Caco-2 (cell line): ENCODE measurements at regions not wholly inside any gene's neighbourhood (a gene's known extent, or its start where the extent isn't known, plus 50 kb on each side); places are given as distances from the start of the nearest gene placed in this dataset.

ENCODE experiments used
- BruUV-seq: library from RNA; stranded (reverse); fragments of 400-500 nt; replicated peaks from 2 replicates; lab custom pipeline; 2021; lab: Mats Ljungman, UMichigan
- CTCF ChIA-PET: fragments of 300-600 bp; sonication (Branson Sonifier 250); formaldehyde crosslinking; loops from one replicate; lab custom pipeline; 2022; ENCODE audit warnings: antibody characterized with exemption; lab: Charles Lee
- POLR2A ChIA-PET: fragments of 300-600 bp; sonication (Branson Sonifier 250); formaldehyde crosslinking; loops from one replicate; lab custom pipeline; 2022; ENCODE audit warnings: antibody characterized with exemption; lab: Charles Lee
- DNase-seq, 2 experiments: peaks; one replicate each; pipeline versions ENCODE4 v3.0.0 to v3.0.0-alpha.2; 2020 to 2022
- H3K27me3 ChIP-seq: replicated peaks from 2 replicates; pipeline ENCODE4 v1.6.0; 2011; ENCODE audit warnings: low read length; ENCODE audit not compliant: control insufficient read depth, insufficient read depth
- H3K36me3 ChIP-seq: 2 replicates; pipeline ENCODE4 v1.5.1; 2011; ENCODE audit warnings: low read length; ENCODE audit not compliant: control insufficient read depth, insufficient read depth
- H3K4me1 ChIP-seq: fragments of 250-450 bp; sonication (Bioruptor Pico); 2 replicates; pipeline ENCODE4 v1.5.1; 2020; ENCODE audit warnings: mild to moderate bottlenecking
- H3K4me3 ChIP-seq: 2 replicates; pipeline ENCODE4 v1.5.1; 2011; ENCODE audit warnings: low read depth, mild to moderate bottlenecking, control low read depth, low read length
- H3K9me3 ChIP-seq: fragments of 250-450 bp; sonication (Bioruptor Pico); 2 replicates; pipeline ENCODE4 v1.5.1; 2020; ENCODE audit warnings: mild to moderate bottlenecking, moderate library complexity
- H3K27ac Mint-ChIP-seq: one replicate; pipeline ENCODE4 v1.8.0; 2022; ENCODE audit warnings: mixed read lengths; ENCODE audit not compliant: unreplicated experiment
- H3K27me3 Mint-ChIP-seq: one replicate; pipeline ENCODE4 v1.8.0; 2022; ENCODE audit warnings: mixed read lengths; ENCODE audit not compliant: insufficient read depth, unreplicated experiment
- H3K36me3 Mint-ChIP-seq: one replicate; pipeline ENCODE4 v1.8.0; 2022; ENCODE audit warnings: mild to moderate bottlenecking, mixed read lengths; ENCODE audit not compliant: insufficient read depth, unreplicated experiment
- H3K4me1 Mint-ChIP-seq: one replicate; pipeline ENCODE4 v1.8.0; 2022; ENCODE audit warnings: low read depth, mixed read lengths; ENCODE audit not compliant: unreplicated experiment
- H3K4me3 Mint-ChIP-seq: one replicate; pipeline ENCODE4 v1.8.0; 2022; ENCODE audit warnings: mild to moderate bottlenecking, moderate library complexity, mixed read lengths; ENCODE audit not compliant: unreplicated experiment
- H3K9me3 Mint-ChIP-seq: one replicate; pipeline ENCODE4 v1.8.0; 2022; ENCODE audit warnings: mixed read lengths; ENCODE audit not compliant: unreplicated experiment
- intact Hi-C: fragments of 100-400 bp; cut with micrococcal nuclease; formaldehyde crosslinking; loops from one replicate; pipeline ENCODE4 v1.10.0; 2022; ENCODE audit not compliant: unreplicated experiment
- TF ChIP-seq, protein P1 (sequence below), 2 experiments: fragments of 200-600 bp in 1 of 2; IDR thresholded peaks; 1 replicate in 1 of 2; 2 replicates in 1 of 2; pipeline versions ENCODE4 v1.5.1 to v1.8.0; 2011 to 2022; ENCODE audit warnings: antibody characterized with exemption in 1 of 2, control low read depth in 1 of 2, inconsistent platforms in 1 of 2, low read depth in 1 of 2, low read length in 1 of 2, mild to moderate bottlenecking in 1 of 2, moderate library complexity in 1 of 2; ENCODE audit not compliant: insufficient read depth in 1 of 2, severe bottlenecking in 1 of 2, unreplicated experiment in 1 of 2

DNA sequence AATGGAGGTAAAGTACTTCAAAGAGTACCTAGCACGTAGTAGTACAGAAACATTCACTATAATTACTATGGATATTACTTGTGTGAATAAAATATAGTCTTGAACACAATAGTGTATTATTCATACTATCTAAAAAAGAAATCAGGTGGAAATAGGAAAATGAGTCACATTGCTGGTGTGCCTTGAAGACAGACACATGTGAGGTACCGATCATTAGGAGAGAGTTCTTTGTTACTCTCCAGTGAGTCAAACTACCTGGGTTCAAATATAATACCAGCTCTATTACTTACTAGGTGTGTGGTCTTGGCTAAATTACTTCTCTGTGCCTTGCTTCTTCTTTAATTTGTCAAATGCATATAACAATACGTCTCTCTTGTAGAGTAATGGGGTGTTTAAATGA lies 50.8 kb upstream of the BEND6 start:
- H3K4me1 Mint-ChIP-seq = peaks cover 16% of the 10 kb centered on the region
- Histone ChIP-seq H3K36me3 (no peaks in the 10 kb centered on the region), H3K4me3 (no peak overlapping the region), H3K4me1 (no peaks in the 10 kb centered on the region), H3K9me3 (no peaks in the 10 kb centered on the region), H3K27me3 (no peaks in the 10 kb centered on the region)
- DNase-seq = no peak
- H3K27ac Mint-ChIP-seq = no peak overlapping the region
- TF ChIP-seq, protein P1, sequence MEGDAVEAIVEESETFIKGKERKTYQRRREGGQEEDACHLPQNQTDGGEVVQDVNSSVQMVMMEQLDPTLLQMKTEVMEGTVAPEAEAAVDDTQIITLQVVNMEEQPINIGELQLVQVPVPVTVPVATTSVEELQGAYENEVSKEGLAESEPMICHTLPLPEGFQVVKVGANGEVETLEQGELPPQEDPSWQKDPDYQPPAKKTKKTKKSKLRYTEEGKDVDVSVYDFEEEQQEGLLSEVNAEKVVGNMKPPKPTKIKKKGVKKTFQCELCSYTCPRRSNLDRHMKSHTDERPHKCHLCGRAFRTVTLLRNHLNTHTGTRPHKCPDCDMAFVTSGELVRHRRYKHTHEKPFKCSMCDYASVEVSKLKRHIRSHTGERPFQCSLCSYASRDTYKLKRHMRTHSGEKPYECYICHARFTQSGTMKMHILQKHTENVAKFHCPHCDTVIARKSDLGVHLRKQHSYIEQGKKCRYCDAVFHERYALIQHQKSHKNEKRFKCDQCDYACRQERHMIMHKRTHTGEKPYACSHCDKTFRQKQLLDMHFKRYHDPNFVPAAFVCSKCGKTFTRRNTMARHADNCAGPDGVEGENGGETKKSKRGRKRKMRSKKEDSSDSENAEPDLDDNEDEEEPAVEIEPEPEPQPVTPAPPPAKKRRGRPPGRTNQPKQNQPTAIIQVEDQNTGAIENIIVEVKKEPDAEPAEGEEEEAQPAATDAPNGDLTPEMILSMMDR (IDR thresholded peaks at IDR 0.05; ENCODE audit: insufficient read depth in 1 of 2, low read depth in 1 of 2, low read length in 1 of 2, severe bottlenecking in 1 of 2, unreplicated experiment in 1 of 2) = no peak
- ChIA-PET POLR2A (no interaction called here), CTCF (interaction anchor here (0.7 to 2.4 kb wide), 12 partner anchors 15 to 420 kb away, joined by 3 to 19 read pairs (median 4); partner anchors contain the start of genes BEND6 and PRIM2)
- no peaks in the 10 kb centered on the region for H3K36me3 Mint-ChIP-seq
- intact Hi-C loops = loop anchor here (1.0 to 5.0 kb wide), 4 partner anchors 51 to 412 kb away; partner anchors contain the start of genes BAG2 and BEND6
- H3K4me3 Mint-ChIP-seq = no peak overlapping the region
- BruUV-seq = no TSS peak
- no peaks in the 10 kb centered on the region for H3K9me3 Mint-ChIP-seq
- H3K27me3 Mint-ChIP-seq = peaks cover 2% of the 10 kb centered on the region

DNA sequence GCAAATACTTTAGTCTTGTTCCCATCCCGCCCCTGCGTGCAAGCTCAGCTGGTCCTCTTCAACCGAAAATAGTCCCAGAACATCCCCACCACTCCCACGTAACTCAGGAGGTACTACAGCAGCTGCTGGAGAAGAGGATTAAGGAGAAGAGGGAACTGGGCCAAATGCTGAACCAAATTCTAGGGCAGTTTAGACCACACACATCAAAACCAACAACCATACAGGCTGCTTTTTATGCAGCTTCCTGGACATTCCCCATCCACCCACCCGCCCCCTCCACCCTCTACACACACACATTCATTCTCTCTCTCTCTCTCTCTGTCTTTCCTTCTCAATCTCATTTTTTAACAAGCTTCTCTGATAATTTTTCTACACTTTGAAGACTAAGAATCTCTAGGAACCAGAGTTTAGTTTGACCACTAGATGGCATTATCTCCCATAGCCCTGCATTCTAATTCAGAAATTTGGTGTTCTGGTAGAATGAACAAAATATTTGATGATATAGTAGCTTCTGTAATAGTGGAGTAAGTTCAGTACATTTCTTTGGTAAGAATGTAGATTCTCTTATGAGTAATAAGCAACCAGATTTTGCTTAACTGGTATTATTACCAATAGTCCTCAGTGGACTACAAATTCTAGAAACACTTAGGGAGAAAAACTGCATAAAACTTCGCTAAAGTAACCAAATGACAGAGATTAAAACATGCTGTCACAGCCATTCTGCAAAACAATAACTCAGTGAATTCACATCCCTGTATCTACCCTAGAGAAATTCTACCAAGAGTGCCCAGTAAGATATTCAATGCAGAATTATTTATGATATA lies 52.1 kb upstream of the BEND6 start:
- Mint-ChIP-seq H3K27me3 (peaks cover 2% of the 10 kb centered on the region), H3K9me3 (no peaks in the 10 kb centered on the region), H3K4me3 (peak overlapping the region; percentile 0), H3K36me3 (no peaks in the 10 kb centered on the region), H3K27ac (no peak overlapping the region), H3K4me1 (peaks cover 22% of the 10 kb centered on the region)
- Histone ChIP-seq H3K27me3 (no peaks in the 10 kb centered on the region), H3K36me3 (no peaks in the 10 kb centered on the region), H3K9me3 (no peaks in the 10 kb centered on the region), H3K4me1 (0 out of 2 replicates have a peak, but pooled peaks cover 6% of the 10 kb centered on the region), H3K4me3 (no peak overlapping the region)
- intact Hi-C loops = loop anchor here (1.0 to 5.0 kb wide), 2 partner anchors 92 to 269 kb away; partner anchors contain the start of gene BAG2
- CTCF ChIA-PET = interaction anchor here (0.6 to 2.4 kb wide), 7 partner anchors 11 to 457 kb away, joined by 4 to 19 read pairs (median 5); partner anchors contain the start of gene BEND6
- peak in 1 of 2 experiments; percentile 13 for DNase-seq
- POLR2A ChIA-PET = no interaction called here
- TF ChIP-seq, protein P1 (IDR thresholded peaks at IDR 0.05; ENCODE audit: insufficient read depth in 1 of 2, low read depth in 1 of 2, low read length in 1 of 2, severe bottlenecking in 1 of 2, unreplicated experiment in 1 of 2) = peak; percentile 67
- BruUV-seq = no TSS peak

DNA sequence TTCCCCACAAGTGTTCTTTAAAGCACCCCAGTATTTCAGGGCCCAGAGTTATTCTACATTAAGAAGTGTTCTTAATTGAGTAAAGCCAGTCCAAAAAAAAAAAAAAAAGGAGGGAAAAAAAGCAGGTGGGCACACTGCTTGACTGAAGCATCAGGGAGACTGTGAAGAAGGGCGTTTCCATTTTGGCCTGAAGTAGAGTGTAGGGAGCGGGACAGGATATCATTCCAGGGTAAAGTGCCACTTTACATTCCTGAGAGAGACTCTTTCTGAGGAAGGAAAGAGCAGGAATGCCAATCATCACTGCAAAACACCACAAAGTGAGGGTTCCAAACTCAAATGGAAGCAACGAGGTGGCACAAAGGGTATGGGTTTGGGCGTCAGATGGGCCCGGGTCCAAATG lies 54.1 kb upstream of the BEND6 start:
- Histone ChIP-seq H3K4me3 (no peak overlapping the region), H3K4me1 (0 out of 2 replicates have a peak, but pooled peaks cover 8% of the 10 kb centered on the region), H3K9me3 (no peaks in the 10 kb centered on the region), H3K27me3 (no peaks in the 10 kb centered on the region), H3K36me3 (no peaks in the 10 kb centered on the region)
- DNase-seq = no peak
- no peaks in the 10 kb centered on the region for H3K36me3 Mint-ChIP-seq
- peaks cover 25% of the 10 kb centered on the region for H3K4me1 Mint-ChIP-seq
- POLR2A ChIA-PET = no interaction called here
- H3K9me3 Mint-ChIP-seq = no peaks in the 10 kb centered on the region
- BruUV-seq = no TSS peak
- no peak overlapping the region for H3K4me3 Mint-ChIP-seq
- H3K27ac Mint-ChIP-seq = no peak overlapping the region
- intact Hi-C loops = loop anchor here (5.0 kb wide), 1 partner anchor 272 kb away; the partner anchor contains the start of gene BAG2
- CTCF ChIA-PET = no interaction called here
- TF ChIP-seq, protein P1 (IDR thresholded peaks at IDR 0.05; ENCODE audit: insufficient read depth in 1 of 2, low read depth in 1 of 2, low read length in 1 of 2, severe bottlenecking in 1 of 2, unreplicated experiment in 1 of 2) = no peak
- peaks cover under 1% of the 10 kb centered on the region for H3K27me3 Mint-ChIP-seq
